ENCODE measurements at regions not wholly inside any gene's neighbourhood (a gene's known extent, or its start where the extent isn't known, plus 50 kb on each side); places are given as distances from the start of the nearest gene placed in this dataset.

GRCh38 chrX:16516232-16516876 is 133.6 kb upstream of the S100G start:
- Histone ChIP-seq H3K9me3 (ENCODE audit: control insufficient read depth, insufficient read depth, low read depth, low read length) (no peaks in the 10 kb centered on the region), H3K27ac (ENCODE audit: low read length) (no peak overlapping the region), H3K36me3 (ENCODE audit: control insufficient read depth, insufficient read depth, low read length) (no peaks in the 10 kb centered on the region), H3K27me3 (ENCODE audit: control insufficient read depth, insufficient read depth, low read length) (no peaks in the 10 kb centered on the region), H3K4me1 (ENCODE audit: control insufficient read depth, insufficient read depth, low read length) (no peaks in the 10 kb centered on the region), H3K4me3 (ENCODE audit: low read depth in 2 of 2, low read length in 2 of 2) (no peak overlapping the region)
- intact Hi-C loops (cut with micrococcal nuclease; ENCODE audit: unreplicated experiment) (no loop called here), in situ Hi-C loops (cut with HindIII; ENCODE audit: low pct_unique_long_range_greater_than_20kb, low sequenced_read_pairs) (no loop called here)
- no peak for ATAC-seq
- DNase-seq (ENCODE audit: low read depth, low spot score), result no peak
- ChIA-PET POLR2A (no interaction called here), CTCF (no interaction called here)
- TF ChIP-seq, protein P1, sequence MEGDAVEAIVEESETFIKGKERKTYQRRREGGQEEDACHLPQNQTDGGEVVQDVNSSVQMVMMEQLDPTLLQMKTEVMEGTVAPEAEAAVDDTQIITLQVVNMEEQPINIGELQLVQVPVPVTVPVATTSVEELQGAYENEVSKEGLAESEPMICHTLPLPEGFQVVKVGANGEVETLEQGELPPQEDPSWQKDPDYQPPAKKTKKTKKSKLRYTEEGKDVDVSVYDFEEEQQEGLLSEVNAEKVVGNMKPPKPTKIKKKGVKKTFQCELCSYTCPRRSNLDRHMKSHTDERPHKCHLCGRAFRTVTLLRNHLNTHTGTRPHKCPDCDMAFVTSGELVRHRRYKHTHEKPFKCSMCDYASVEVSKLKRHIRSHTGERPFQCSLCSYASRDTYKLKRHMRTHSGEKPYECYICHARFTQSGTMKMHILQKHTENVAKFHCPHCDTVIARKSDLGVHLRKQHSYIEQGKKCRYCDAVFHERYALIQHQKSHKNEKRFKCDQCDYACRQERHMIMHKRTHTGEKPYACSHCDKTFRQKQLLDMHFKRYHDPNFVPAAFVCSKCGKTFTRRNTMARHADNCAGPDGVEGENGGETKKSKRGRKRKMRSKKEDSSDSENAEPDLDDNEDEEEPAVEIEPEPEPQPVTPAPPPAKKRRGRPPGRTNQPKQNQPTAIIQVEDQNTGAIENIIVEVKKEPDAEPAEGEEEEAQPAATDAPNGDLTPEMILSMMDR (IDR thresholded peaks at IDR 0.05), result no peak
- TF ChIP-seq POLR2AphosphoS5 (IDR thresholded peaks at IDR 0.05; ENCODE audit: low read depth, low read length) (no peak), SIN3A (IDR thresholded peaks at IDR 0.05; ENCODE audit: borderline replicate concordance, insufficient read depth, low read depth, low read length) (no peak), TCF7L2 (IDR thresholded peaks at IDR 0.05; ENCODE audit: low read depth, low read length) (no peak)
- TF ChIP-seq, protein P2, sequence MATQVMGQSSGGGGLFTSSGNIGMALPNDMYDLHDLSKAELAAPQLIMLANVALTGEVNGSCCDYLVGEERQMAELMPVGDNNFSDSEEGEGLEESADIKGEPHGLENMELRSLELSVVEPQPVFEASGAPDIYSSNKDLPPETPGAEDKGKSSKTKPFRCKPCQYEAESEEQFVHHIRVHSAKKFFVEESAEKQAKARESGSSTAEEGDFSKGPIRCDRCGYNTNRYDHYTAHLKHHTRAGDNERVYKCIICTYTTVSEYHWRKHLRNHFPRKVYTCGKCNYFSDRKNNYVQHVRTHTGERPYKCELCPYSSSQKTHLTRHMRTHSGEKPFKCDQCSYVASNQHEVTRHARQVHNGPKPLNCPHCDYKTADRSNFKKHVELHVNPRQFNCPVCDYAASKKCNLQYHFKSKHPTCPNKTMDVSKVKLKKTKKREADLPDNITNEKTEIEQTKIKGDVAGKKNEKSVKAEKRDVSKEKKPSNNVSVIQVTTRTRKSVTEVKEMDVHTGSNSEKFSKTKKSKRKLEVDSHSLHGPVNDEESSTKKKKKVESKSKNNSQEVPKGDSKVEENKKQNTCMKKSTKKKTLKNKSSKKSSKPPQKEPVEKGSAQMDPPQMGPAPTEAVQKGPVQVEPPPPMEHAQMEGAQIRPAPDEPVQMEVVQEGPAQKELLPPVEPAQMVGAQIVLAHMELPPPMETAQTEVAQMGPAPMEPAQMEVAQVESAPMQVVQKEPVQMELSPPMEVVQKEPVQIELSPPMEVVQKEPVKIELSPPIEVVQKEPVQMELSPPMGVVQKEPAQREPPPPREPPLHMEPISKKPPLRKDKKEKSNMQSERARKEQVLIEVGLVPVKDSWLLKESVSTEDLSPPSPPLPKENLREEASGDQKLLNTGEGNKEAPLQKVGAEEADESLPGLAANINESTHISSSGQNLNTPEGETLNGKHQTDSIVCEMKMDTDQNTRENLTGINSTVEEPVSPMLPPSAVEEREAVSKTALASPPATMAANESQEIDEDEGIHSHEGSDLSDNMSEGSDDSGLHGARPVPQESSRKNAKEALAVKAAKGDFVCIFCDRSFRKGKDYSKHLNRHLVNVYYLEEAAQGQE (IDR thresholded peaks at IDR 0.05; ENCODE audit: insufficient read depth in 1 of 2, low read depth in 2 of 2, low read length in 1 of 2), result no peak
- no TSS peak for BruUV-seq (replicated peaks)

GRCh38 chrX:16517039-16517605 is 132.8 kb upstream of the S100G start:
- intact Hi-C loops (cut with micrococcal nuclease; ENCODE audit: unreplicated experiment) (no loop called here), in situ Hi-C loops (cut with HindIII; ENCODE audit: low pct_unique_long_range_greater_than_20kb, low sequenced_read_pairs) (no loop called here)
- DNase-seq (ENCODE audit: low read depth, low spot score), result no peak
- H3K4me1 ChIP-seq (ENCODE audit: control insufficient read depth, insufficient read depth, low read length), result no peaks in the 10 kb centered on the region
- ATAC-seq, result no peak
- TF ChIP-seq TCF7L2 (IDR thresholded peaks at IDR 0.05; ENCODE audit: low read depth, low read length) (no peak), SIN3A (IDR thresholded peaks at IDR 0.05; ENCODE audit: borderline replicate concordance, insufficient read depth, low read depth, low read length) (no peak), POLR2AphosphoS5 (IDR thresholded peaks at IDR 0.05; ENCODE audit: low read depth, low read length) (no peak)
- TF ChIP-seq, protein P1 (IDR thresholded peaks at IDR 0.05), result no peak
- TF ChIP-seq, protein P2 (IDR thresholded peaks at IDR 0.05; ENCODE audit: insufficient read depth in 1 of 2, low read depth in 2 of 2, low read length in 1 of 2), result no peak
- no peak overlapping the region for H3K4me3 ChIP-seq (ENCODE audit: low read depth in 2 of 2, low read length in 2 of 2)
- no peaks in the 10 kb centered on the region for H3K9me3 ChIP-seq (ENCODE audit: control insufficient read depth, insufficient read depth, low read depth, low read length)
- no peaks in the 10 kb centered on the region for H3K27me3 ChIP-seq (ENCODE audit: control insufficient read depth, insufficient read depth, low read length)
- no TSS peak for BruUV-seq (replicated peaks)
- no peak overlapping the region for H3K27ac ChIP-seq (ENCODE audit: low read length)
- H3K36me3 ChIP-seq (ENCODE audit: control insufficient read depth, insufficient read depth, low read length), result no peaks in the 10 kb centered on the region
- POLR2A ChIA-PET, result no interaction called here
- CTCF ChIA-PET, result no interaction called here
